GM23338 (cell line): ENCODE measurements at regions not wholly inside any gene's neighbourhood (a gene's known extent, or its start where the extent isn't known, plus 50 kb on each side); places are given as distances from the start of the nearest gene placed in this dataset.

ENCODE experiments used
- CREB1 ChIP-seq: fragments of 250-450 bp; sonication (Bioruptor Pico); IDR thresholded peaks from 2 replicates; pipeline ENCODE4 v1.5.0; 2020; ENCODE audit warnings: low read depth, mild to moderate bottlenecking, moderate library complexity
- EZH2 ChIP-seq: fragments of 200-600 bp; sonication (generic); IDR thresholded peaks from one replicate; pipeline ENCODE4 v1.8.0; 2017; ENCODE audit warnings: antibody characterized with exemption, mild to moderate bottlenecking, low read depth; ENCODE audit not compliant: unreplicated experiment
- EZH2phosphoT487 ChIP-seq: fragments of 200-600 bp; sonication (generic); IDR thresholded peaks from one replicate; pipeline ENCODE4 v1.8.1; 2018; ENCODE audit warnings: antibody characterized with exemption; ENCODE audit not compliant: unreplicated experiment
- JUNB ChIP-seq: IDR thresholded peaks from one replicate; pipeline ENCODE4 v1.6.1; 2016; ENCODE audit warnings: antibody characterized with exemption; ENCODE audit not compliant: unreplicated experiment
- NANOG ChIP-seq: IDR thresholded peaks from 2 replicates; pipeline ENCODE4 v1.6.1; 2016; ENCODE audit warnings: antibody characterized with exemption, borderline replicate concordance
- POLR2AphosphoS5 ChIP-seq: IDR thresholded peaks from 2 replicates; pipeline ENCODE4 v1.6.1; 2016; ENCODE audit warnings: antibody characterized with exemption, low read depth
- STAT1 ChIP-seq: IDR thresholded peaks from one replicate; pipeline ENCODE4 v1.6.1; 2016; ENCODE audit warnings: antibody characterized with exemption; ENCODE audit not compliant: unreplicated experiment
- ZNF331 ChIP-seq: fragments of 250-450 bp; sonication (Bioruptor Pico); IDR thresholded peaks from 2 replicates; pipeline ENCODE4 v1.5.0; 2020; ENCODE audit warnings: low read depth, mild to moderate bottlenecking, moderate library complexity
- TF ChIP-seq, protein P1 (sequence below), 2 experiments: fragments of 200-600 bp in 1 of 2; sonication (generic) in 1 of 2; conservative IDR thresholded peaks; 2 replicates each; pipeline versions ENCODE4 v1.5.1 to v1.6.1; 2016 to 2017; ENCODE audit warnings: antibody characterized with exemption in 2 of 2, low read depth in 2 of 2, mild to moderate bottlenecking in 2 of 2, moderate library complexity in 1 of 2
- TF ChIP-seq, protein P2 (sequence below): IDR thresholded peaks from one replicate; pipeline ENCODE4 v1.6.1; 2018; ENCODE audit warnings: antibody characterized with exemption; ENCODE audit not compliant: unreplicated experiment
- TF ChIP-seq, protein P3 (sequence below): IDR thresholded peaks from 2 replicates; pipeline ENCODE4 v1.6.1; 2016; ENCODE audit warnings: antibody characterized with exemption

DNA sequence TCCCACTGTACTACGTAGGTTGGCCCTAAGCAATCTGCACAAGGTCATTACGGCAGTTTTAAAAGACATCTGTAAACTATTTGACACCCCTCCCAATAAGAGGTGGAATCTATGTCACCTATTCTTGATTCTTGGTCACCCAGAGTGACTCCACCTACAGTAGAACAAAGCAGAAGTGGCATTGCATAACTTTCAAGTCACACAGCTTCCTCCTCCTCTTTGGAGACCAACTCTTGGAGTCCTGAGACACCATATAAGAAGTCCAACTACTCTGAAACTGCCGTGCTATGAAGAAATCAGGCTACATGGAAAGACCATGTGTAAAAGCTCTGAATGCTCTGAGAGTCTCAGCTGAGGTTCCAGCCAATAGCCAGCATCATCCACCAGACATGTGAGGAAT, 253.5 kb upstream of the CDH20 start:
- TF ChIP-seq EZH2, result no peak
- no peak for TF ChIP-seq POLR2AphosphoS5
- TF ChIP-seq, protein P1, sequence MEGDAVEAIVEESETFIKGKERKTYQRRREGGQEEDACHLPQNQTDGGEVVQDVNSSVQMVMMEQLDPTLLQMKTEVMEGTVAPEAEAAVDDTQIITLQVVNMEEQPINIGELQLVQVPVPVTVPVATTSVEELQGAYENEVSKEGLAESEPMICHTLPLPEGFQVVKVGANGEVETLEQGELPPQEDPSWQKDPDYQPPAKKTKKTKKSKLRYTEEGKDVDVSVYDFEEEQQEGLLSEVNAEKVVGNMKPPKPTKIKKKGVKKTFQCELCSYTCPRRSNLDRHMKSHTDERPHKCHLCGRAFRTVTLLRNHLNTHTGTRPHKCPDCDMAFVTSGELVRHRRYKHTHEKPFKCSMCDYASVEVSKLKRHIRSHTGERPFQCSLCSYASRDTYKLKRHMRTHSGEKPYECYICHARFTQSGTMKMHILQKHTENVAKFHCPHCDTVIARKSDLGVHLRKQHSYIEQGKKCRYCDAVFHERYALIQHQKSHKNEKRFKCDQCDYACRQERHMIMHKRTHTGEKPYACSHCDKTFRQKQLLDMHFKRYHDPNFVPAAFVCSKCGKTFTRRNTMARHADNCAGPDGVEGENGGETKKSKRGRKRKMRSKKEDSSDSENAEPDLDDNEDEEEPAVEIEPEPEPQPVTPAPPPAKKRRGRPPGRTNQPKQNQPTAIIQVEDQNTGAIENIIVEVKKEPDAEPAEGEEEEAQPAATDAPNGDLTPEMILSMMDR (conservative IDR thresholded peaks at IDR 0.05; ENCODE audit: low read depth in 2 of 2), result no peak
- TF ChIP-seq CREB1 (CRISPR knock-in tag), result no peak
- TF ChIP-seq, protein P2, sequence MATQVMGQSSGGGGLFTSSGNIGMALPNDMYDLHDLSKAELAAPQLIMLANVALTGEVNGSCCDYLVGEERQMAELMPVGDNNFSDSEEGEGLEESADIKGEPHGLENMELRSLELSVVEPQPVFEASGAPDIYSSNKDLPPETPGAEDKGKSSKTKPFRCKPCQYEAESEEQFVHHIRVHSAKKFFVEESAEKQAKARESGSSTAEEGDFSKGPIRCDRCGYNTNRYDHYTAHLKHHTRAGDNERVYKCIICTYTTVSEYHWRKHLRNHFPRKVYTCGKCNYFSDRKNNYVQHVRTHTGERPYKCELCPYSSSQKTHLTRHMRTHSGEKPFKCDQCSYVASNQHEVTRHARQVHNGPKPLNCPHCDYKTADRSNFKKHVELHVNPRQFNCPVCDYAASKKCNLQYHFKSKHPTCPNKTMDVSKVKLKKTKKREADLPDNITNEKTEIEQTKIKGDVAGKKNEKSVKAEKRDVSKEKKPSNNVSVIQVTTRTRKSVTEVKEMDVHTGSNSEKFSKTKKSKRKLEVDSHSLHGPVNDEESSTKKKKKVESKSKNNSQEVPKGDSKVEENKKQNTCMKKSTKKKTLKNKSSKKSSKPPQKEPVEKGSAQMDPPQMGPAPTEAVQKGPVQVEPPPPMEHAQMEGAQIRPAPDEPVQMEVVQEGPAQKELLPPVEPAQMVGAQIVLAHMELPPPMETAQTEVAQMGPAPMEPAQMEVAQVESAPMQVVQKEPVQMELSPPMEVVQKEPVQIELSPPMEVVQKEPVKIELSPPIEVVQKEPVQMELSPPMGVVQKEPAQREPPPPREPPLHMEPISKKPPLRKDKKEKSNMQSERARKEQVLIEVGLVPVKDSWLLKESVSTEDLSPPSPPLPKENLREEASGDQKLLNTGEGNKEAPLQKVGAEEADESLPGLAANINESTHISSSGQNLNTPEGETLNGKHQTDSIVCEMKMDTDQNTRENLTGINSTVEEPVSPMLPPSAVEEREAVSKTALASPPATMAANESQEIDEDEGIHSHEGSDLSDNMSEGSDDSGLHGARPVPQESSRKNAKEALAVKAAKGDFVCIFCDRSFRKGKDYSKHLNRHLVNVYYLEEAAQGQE, result no peak
- TF ChIP-seq JUNB, result no peak
- no peak for TF ChIP-seq EZH2phosphoT487
- TF ChIP-seq, protein P3, sequence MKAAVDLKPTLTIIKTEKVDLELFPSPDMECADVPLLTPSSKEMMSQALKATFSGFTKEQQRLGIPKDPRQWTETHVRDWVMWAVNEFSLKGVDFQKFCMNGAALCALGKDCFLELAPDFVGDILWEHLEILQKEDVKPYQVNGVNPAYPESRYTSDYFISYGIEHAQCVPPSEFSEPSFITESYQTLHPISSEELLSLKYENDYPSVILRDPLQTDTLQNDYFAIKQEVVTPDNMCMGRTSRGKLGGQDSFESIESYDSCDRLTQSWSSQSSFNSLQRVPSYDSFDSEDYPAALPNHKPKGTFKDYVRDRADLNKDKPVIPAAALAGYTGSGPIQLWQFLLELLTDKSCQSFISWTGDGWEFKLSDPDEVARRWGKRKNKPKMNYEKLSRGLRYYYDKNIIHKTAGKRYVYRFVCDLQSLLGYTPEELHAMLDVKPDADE, result no peak
- no peak for TF ChIP-seq STAT1
- TF ChIP-seq ZNF331 (CRISPR knock-in tag), result no peak
- no peak for TF ChIP-seq NANOG
